HG02798 (cell line): ENCODE measurements at regions not wholly inside any gene's neighbourhood (a gene's known extent, or its start where the extent isn't known, plus 50 kb on each side); places are given as distances from the start of the nearest gene placed in this dataset.

ENCODE experiments used
- ATAC-seq: cut with Tn5 transposase; IDR thresholded peaks from one replicate; pipeline ENCODE4 v1.9.1; 2021; ENCODE audit warnings: mild to moderate bottlenecking; ENCODE audit not compliant: unreplicated experiment, poor library complexity

DNA sequence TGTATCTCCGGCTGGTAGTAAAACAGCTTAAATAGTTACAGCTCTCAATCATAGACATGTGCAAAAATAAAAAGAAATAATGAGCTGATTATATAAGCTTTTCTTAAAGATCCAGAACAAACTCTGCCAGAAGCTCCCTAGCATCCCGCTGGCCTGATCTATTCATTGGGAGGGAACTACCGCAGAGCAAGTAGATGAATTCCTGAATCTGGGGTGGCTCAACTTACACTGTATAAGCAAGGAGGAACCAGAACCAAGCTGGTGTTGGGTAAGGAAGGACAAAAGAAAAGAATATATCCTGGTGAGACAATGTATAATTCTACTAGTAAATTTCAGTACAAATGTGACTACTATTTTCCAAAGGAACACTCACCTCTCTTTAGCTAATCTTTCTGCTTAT is 1122.2 kb downstream of the OLFM4 start:
- no peak for ATAC-seq

DNA sequence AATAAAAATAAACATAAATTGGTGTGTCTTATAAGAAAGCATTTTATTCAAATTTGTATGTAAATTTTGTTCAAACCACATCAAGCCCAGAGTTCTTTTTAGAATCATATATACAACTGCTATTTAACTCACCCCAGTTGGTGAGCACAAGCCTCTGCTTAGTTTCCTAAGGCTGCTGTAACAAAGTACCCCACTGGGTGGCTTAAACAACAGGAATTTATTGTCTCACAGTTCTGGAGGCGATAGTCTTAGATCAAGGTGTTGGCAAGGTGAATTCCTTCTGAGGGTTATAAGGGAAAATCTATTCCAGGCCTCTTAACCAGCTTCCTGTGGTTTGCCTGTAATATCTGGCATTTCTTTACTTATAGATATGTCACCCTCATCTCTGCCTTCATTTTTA is 1133.5 kb downstream of the OLFM4 start:
- no peak for ATAC-seq

GRCh38 chr13:54165581-54166215 is 1137.1 kb downstream of the OLFM4 start:
- no peak for ATAC-seq

- no peak for ATAC-seq
These were observed 1145.4 kb downstream of the OLFM4 start for GRCh38 chr13:54173996-54174395.

GRCh38 chr13:54175466-54175865 is 1146.9 kb downstream of the OLFM4 start:
- ATAC-seq: no peak

DNA sequence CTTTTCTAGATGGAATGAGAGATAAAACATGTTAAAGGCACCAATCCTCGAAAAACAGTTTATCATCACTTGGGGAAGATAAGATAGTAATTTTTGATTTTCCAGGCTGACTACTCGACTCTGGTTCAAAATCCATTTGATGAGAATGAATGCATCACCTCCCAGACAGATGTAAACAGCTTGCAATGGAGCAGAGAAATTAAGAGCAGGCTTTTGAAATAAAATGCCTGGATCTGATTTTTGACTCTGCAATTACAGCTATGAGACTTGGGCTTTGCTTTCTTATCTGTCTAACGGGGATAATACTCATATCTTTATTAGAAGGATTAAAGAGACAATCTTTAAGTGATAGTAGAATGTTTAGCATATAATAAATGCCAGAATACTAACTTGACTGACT is 1148.9 kb downstream of the OLFM4 start:
- ATAC-seq: no peak

DNA sequence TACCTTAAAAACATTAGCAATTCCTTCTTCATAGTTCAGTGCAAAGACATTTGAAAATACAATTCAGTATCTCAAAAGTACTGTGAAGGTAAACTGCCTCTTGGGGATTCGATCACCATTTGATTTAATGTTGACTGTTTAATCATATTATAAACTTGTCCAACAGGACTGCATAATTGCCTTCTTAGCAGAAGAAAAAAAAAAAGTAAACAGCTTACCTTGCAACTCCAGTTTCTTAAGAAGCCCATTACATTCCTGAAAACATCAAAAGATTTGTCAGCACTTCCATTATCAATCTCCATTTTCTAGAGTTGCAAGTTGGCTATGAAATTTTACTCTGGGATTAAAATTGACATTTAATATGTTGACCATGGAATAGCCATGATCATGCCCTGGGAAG is 1154.6 kb downstream of the OLFM4 start:
- no peak for ATAC-seq

DNA sequence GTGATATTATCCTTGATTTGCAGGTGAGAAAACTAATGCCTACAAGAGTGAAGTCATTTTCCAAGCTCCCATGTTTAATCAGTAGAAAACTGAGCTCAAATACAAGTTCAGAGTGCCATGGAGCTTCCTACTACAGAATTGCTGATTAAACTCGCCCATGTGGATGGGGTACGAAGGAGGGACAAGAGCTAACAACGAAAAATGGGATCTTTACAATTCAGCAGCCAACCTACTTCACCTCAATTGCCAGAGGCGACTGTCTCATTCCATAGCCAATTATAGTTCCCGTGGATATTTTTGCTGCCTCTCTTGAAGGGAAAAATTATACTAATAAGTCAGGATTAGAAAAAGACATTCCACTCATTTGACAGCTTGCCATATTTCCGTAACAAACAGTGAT is 1155.1 kb downstream of the OLFM4 start:
- ATAC-seq: no peak

DNA sequence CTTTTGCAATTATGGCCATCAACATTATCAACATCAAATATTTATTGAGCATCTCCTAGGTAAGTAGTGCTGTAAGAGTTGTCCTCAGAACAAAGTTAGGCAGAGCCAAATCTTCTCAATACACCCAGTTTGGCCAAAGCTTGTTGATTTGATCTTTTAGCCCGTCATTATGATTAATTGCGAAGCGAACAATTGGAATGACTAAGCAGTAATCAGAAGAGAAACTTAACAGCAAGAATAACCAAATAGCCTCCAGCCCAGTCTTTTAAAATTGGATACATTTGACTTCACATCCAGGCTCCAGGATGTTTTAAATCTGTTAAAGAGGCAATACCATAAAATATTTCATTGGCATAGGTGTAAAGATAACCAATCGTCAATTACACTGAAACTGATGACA is 1156.0 kb downstream of the OLFM4 start:
- no peak for ATAC-seq

DNA sequence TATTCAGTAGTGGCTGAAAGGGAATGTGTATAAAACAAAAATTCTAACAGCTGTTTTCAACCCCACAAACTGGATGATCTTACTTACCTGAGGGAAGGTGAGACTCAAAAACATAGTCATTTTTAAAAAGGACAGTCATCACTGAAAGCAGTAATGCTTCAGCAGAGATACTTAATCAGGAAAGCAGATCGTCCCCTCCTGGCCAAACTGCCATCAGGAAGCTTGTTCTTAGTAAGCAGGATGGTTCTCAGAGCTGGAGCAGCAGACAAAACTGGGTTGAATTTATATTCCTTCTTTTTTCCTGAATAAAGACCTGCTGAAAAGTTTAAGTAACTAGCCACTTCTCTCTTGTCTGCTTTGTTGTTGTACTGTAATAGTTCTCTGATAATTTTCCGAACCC is 1156.5 kb downstream of the OLFM4 start:
- no peak for ATAC-seq

- ATAC-seq: no peak
These were observed 1157.2 kb downstream of the OLFM4 start for GRCh38 chr13:54185785-54186184.

DNA sequence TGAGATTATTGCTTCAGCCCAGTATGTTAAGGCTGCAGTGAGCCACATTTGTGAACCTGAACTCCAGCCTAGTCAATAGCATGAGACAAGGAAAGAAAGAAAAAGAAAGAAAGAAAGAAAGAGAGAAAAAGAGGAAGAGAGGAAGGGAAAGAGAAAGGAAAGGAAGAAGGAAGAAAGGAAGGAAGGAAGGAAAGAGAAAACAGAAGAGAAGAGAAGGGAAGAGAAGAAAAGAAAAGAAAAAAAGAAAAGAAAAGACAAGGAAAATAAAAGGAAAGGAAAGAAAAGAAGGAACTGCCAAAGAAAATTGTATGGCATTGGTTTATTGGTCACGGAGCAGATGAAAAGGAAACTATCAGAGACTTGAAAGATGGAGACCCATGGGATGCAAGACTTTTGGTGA is 1158.8 kb downstream of the OLFM4 start:
- ATAC-seq: no peak

DNA sequence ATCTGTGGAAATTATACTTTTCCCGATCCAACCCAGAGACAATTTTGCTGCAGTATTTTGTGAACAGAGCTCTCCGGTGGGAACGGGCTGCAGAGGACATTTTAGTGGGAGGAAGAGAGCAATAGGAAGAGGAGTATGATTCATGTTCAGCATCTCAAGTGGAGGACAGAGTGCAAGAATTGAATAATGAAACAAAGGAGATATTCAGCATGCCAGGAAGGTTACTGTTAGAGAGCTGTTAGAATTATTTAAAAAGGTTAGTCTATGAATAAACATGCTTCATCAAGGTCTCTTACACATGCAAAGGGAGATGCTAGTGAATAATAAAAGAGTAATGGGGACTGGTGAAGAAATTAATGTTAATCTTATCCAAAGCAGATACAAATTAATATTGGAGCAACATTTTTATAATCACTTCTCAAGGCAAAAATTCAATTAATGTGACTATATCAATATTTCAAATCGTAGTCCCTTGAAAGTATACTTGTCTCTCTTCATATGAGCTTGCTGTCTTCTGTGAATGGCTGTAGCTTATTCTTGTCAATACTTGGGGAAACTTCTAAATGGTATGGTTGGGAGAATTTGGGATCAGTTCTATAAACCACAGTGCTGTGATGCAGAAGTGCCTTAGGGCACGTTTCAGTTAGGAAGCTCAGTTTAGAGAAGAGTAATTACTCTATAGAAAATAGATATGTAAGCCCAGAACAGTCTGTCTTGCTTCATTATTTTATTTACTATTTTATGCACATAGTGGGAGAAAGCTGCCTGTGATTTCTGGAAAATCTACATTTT is 1165.8 kb downstream of the OLFM4 start:
- no peak for ATAC-seq

DNA sequence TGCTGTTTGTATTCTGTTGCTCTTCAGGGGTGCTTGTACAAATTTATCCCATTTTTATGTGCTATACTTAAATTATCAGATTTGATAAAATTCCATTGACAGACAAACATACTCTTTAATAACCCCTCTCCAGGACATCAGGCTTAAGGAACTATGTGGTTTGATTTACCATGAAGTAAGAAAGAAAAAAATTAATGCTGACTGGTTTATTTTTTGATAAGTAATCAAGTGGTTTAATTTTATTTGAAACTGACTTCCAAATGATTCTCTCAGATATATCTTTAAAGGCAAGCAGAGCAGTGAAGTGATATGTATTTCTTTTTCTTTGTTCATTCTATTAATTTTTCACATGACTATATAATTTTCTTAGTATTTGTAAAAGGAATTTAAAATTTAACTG is 1168.1 kb downstream of the OLFM4 start:
- no peak for ATAC-seq

DNA sequence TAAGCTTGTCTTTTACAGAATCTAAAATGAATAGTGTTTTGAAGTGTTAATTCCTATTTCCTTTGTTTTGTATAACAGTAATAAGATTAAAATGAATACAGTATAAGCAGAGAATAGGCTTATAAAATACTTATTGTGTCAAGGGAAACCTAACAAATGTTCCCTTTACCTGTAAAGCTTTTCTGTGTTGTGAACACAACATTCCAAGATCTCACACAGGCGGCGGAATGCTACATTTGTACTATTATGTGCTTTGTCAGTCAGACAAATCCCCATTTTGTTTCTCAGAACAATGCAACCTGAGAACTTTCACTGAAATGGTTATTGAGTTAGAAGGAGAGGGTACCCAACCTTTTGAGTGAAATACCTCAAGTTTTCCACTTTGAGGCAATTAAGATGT is 1170.3 kb downstream of the OLFM4 start:
- no peak for ATAC-seq

DNA sequence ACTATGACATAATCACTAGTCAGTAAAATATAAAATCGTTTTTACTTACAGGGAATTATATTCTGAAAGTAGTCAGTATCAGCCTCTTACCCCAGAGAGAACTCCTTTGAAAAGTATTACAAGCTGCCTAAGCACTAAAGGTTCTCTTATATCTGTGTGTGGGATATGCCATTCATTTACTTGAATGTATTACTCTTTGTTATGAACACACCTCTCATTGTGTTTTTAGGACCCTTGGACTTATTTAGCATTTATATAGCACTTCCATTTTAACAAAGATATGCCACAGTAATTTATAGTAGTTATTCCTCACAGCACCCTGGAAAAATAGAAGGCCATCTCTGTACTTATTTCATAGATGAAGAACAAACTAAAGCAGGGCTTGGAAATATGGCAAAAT is 1178.0 kb downstream of the OLFM4 start:
- no peak for ATAC-seq

GRCh38 chr13:54210397-54211049 is 1181.9 kb downstream of the OLFM4 start:
- no peak for ATAC-seq

- ATAC-seq: no peak
These were observed 1187.6 kb downstream of the OLFM4 start for GRCh38 chr13:54216221-54216620.

DNA sequence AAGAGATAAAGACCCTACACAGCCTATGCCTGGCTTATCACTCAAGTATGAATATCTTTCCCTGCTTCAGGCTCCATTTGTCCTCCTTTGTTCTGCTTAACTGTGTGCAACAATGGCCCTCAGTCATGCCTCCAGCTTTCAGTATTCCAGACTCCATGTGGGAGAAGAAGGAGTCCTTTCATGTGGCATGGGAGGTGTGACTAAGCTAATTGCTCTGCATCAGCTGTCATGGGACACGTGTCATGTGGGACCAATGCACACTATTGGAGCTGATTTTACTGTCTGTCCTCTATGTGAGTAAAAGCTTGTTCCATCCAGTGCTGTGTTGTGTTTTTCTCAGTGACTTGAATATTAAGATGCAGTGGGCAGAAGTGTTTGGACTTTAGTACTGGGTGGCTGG is 1198.3 kb downstream of the OLFM4 start:
- no peak for ATAC-seq

DNA sequence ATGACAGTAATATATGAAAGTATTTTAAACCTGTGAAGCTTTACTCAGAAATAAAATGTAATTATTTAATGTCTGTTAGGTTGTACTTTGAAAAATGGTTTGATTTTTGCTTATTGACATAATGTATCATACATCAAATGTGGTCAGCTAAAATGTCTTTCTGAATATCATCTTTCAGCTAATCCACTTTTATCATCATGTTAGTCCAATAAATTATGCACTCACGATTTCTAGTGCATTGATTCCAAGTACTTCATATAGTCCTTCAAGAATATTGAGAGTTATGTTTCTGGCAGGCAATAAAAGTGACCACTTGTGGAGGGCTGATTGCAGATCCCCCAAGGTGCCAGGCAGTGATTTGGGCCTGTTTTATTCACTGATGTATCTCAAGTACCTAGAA is 1204.1 kb downstream of the OLFM4 start:
- no peak for ATAC-seq

DNA sequence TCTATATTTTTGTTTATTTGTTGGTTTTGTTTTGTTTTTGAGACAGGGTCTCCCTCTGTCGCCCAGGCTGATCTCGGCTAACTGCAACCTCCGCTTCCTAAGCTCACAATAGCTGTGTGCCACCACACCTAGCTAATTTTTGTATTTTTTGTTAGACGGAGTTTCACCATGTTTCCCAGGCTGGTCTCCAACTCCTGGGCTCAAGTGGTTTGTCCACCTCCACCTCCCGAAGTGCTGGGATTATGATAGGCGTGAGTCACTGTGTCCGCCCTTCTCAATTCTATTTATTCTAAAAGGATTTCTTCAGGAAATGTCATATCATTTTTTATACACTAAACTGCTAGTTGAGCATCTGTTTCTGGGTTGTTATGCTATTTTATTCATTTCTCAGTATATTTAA is 1206.0 kb downstream of the OLFM4 start:
- no peak for ATAC-seq

DNA sequence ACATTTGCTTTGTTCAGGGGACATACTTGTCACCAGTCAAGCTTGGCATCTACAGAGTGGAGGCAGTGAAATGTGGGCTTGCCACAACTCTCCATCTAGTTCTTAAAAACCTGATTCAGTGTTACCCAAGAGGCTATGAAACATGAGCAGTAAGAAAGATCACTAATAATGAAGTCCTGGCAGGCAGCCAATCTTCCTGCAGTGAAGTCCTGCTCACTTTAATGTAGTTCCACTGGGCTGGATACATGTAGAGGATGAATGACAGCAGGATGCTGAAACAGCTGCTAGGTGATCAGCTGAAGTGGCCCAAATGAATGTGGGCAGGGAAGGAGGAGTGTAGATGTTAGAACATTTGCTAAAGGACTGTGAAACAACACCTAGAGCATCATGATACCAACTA is 1213.1 kb downstream of the OLFM4 start:
- no peak for ATAC-seq
